NB4 (cell line): ENCODE measurements at regions not wholly inside any gene's neighbourhood (a gene's known extent, or its start where the extent isn't known, plus 50 kb on each side); places are given as distances from the start of the nearest gene placed in this dataset.
A peak's percentile ranks its signal among the peaks of the same experiment; 100 is the strongest.

Source experiments
- DNase-seq: peaks from one replicate; pipeline ENCODE4 v3.0.0; 2010; ENCODE audit warnings: low read depth
- H3K4me3 ChIP-seq: one replicate; pipeline ENCODE4 v1.5.1; 2011; ENCODE audit warnings: mild to moderate bottlenecking, low read depth, low read length, moderate library complexity
- CTCF ChIP-seq: IDR thresholded peaks from one replicate; pipeline ENCODE4 v1.5.1; 2012; ENCODE audit warnings: low read depth, low read length
- MYC ChIP-seq: IDR thresholded peaks from 2 replicates; pipeline ENCODE4 v1.6.1; 2011; ENCODE audit warnings: low read depth, low read length
- POLR2A ChIP-seq: IDR thresholded peaks from 2 replicates; pipeline ENCODE4 v1.6.1; 2011; ENCODE audit warnings: mild to moderate bottlenecking; ENCODE audit not compliant: insufficient read length; ENCODE audit errors: extremely low read depth
- TF ChIP-seq, protein P1 (sequence below): IDR thresholded peaks from 2 replicates; pipeline ENCODE4 v1.6.1; 2011; ENCODE audit warnings: low read depth, low read length

DNA sequence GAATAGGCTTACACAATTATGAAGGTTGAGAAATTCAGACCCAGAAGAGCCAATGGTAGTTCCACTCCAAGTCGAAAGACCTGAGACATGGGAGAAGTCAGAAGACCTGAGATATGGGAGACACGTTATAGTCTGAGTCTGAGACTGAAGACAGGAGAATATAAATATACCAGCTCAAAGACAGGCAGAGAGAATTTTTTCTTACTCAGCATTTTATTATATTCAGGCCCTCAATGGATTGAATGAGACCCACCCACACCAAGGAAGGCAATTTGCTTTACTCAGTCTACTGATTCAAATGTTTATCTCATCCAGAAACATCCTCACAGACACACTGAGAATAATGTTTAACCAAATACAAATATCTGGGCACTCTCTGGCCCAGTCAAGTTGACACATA is 693.5 kb downstream of the HDGFL1 start:
- no peak overlapping the region for H3K4me3 ChIP-seq
- no peak for DNase-seq
- TF ChIP-seq MYC = no peak
- no peak for TF ChIP-seq POLR2A
- no peak for TF ChIP-seq CTCF

GRCh38 chr6:23265270-23265669 is 695.9 kb downstream of the HDGFL1 start:
- no peak for DNase-seq
- TF ChIP-seq, protein P1, sequence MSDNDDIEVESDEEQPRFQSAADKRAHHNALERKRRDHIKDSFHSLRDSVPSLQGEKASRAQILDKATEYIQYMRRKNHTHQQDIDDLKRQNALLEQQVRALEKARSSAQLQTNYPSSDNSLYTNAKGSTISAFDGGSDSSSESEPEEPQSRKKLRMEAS = no peak
- TF ChIP-seq MYC (no peak), CTCF (no peak), POLR2A (no peak)
- H3K4me3 ChIP-seq = no peak overlapping the region

GRCh38 chr6:23266536-23266935 is 697.2 kb downstream of the HDGFL1 start:
- no peak for TF ChIP-seq CTCF
- TF ChIP-seq MYC = no peak
- TF ChIP-seq, protein P1 = no peak
- no peak overlapping the region for H3K4me3 ChIP-seq
- no peak for DNase-seq

- no peak for DNase-seq
- TF ChIP-seq CTCF = no peak
- H3K4me3 ChIP-seq = no peak overlapping the region
Observed at GRCh38 chr6:23267651-23268050, 698.3 kb downstream of the HDGFL1 start.

DNA sequence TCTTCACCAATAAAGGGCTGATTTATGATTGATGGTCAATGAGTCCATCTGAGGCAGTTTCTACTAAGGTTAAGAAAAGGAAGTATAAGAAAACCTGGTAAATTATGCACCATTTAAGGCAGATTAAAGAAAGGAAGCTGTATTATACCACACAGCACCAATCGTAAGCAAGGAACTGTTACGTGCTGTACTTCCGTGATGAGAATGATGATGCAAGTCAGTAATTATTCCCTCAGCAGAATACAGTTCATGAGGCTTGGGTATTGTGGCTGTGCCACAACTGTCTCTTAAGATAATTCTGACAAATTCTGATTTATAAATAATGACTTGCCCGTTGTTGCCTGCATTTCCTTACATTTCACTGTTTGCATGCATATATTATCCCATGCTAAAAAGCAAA is 699.0 kb downstream of the HDGFL1 start:
- TF ChIP-seq, protein P1 = no peak
- TF ChIP-seq MYC = no peak
- no peak for TF ChIP-seq POLR2A
- TF ChIP-seq CTCF = no peak
- no peak for DNase-seq
- no peak overlapping the region for H3K4me3 ChIP-seq

- no peak overlapping the region for H3K4me3 ChIP-seq
- DNase-seq = peak; percentile 2
- TF ChIP-seq MYC (no peak), POLR2A (no peak), CTCF (no peak)
- TF ChIP-seq, protein P1 = no peak
Observed at GRCh38 chr6:23269436-23269835, 700.1 kb downstream of the HDGFL1 start.
